Jurkat, Clone E6-1 (cell line): ENCODE measurements at regions not wholly inside any gene's neighbourhood (a gene's known extent, or its start where the extent isn't known, plus 50 kb on each side); places are given as distances from the start of the nearest gene placed in this dataset.

ENCODE experiments used
- DNase-seq: peaks from one replicate; pipeline ENCODE4 v3.0.0-alpha.2; 2011; ENCODE audit warnings: low read depth, low spot score
- H3K4me3 ChIP-seq: 2 replicates; pipeline ENCODE4 v1.5.1; 2011; ENCODE audit warnings: mild to moderate bottlenecking, low read length, control low read depth, moderate library complexity

GRCh38 chr6:4603856-4604369 lies 172.3 kb upstream of the CDYL start:
- DNase-seq: no peak
- no peak overlapping the region for H3K4me3 ChIP-seq

DNA sequence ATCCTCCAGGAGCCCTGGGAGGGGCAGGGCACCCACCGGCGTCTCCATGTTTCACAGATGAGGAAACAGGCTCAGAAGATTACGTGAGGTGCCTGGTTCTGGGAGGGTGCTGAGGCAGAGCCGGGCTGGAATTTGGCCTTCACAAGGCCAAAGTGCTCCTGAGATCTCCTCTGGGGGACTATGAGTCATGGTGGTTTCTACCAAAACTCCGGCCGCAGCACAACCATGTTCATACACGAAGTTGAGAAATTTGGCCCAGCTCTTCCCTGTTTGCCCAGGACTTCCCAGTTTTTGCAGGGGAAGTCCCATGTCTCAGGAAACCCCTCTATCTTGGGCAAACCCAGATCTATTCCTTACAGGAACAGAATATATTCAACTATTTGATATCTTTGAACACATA lies 172.9 kb upstream of the CDYL start:
- no peak for DNase-seq
- H3K4me3 ChIP-seq: no peak overlapping the region

- no peak for DNase-seq
- H3K4me3 ChIP-seq: no peak overlapping the region
Observed at GRCh38 chr6:4599924-4600323, 176.3 kb upstream of the CDYL start.

GRCh38 chr6:4598384-4598995 lies 177.7 kb upstream of the CDYL start:
- no peak overlapping the region for H3K4me3 ChIP-seq
- no peak for DNase-seq

DNA sequence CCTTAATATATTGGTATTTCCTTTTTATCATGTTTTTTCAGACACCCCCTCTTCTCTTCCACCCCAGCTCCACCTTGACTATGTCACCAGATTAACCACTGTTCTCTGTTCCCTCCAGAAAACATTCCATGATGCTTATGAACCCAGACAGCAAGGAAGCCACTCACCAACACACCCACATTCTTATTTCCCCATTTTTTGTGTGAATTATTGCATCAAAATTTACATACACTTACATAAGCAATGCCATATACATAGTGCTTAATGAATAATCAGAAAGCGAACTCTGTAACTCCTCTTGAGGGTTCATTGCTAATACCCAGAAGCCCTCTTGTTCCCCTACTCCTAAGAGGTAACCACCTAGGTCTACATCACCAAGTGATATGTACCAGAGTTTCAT lies 182.3 kb upstream of the CDYL start:
- DNase-seq: no peak
- no peak overlapping the region for H3K4me3 ChIP-seq

GRCh38 chr6:4592026-4592425 lies 184.2 kb upstream of the CDYL start:
- no peak overlapping the region for H3K4me3 ChIP-seq
- no peak for DNase-seq

- H3K4me3 ChIP-seq: no peak overlapping the region
- no peak for DNase-seq
Observed at GRCh38 chr6:4591218-4591617, 185.0 kb upstream of the CDYL start.

GRCh38 chr6:4589295-4589694 lies 186.9 kb upstream of the CDYL start:
- DNase-seq: no peak
- no peak overlapping the region for H3K4me3 ChIP-seq

DNA sequence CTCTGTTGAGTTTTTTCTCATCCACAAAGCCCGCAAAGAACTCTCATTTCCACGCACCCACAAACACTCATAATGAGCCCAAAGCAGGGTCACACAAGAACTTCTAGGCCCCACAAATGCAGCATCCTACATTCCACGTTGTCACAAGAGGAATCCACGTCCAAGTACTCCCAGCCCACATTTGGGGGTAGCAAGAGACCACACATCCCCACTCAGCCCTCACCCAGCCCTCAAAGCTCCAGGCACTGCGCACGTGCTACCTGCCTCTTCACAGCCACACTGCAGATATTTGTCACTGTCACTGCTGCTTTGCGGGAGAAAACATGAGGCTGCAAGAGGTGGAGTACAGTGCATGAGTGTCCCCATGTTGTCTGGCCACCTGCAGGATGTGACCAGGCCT lies 187.6 kb upstream of the CDYL start:
- no peak for DNase-seq
- H3K4me3 ChIP-seq: no peak overlapping the region

DNA sequence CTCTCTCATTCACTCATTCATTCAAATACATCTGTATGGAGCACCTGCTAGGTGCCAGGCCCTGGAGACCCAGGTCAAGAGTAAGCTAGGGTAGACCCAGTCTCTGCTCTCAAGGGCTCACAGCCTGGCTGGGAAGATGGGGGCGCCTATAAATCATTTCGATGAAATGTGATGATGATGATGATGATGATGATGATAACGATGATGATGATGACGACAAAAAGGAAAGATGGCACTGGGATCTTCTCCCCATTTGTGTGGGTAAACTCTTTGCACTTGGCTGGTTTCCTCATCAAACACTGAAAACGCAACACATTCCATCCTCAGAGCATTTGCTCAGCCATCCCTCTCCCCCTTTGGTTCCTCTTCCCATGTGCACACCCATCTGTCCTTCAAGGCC lies 188.0 kb upstream of the CDYL start:
- no peak overlapping the region for H3K4me3 ChIP-seq
- DNase-seq: no peak

DNA sequence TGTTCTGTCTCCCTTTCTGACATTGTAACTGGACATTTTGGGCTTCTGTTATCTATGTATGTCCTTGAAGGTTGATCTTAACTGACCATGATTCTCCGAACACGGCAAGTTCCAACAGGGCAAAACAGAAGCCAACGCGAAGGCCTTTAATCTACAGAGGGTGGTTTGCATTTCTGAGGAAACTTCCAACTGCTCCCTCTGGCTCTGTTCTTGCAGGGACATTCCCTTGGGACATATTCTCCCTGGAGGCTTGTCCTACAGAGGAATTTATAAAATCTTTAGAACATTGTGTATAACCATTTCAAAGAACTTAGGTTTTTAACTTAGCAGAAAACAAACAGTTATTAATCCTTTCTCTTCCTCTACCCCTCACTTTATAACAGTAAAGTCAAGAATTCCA lies 189.0 kb upstream of the CDYL start:
- H3K4me3 ChIP-seq: no peak overlapping the region
- DNase-seq: no peak

DNA sequence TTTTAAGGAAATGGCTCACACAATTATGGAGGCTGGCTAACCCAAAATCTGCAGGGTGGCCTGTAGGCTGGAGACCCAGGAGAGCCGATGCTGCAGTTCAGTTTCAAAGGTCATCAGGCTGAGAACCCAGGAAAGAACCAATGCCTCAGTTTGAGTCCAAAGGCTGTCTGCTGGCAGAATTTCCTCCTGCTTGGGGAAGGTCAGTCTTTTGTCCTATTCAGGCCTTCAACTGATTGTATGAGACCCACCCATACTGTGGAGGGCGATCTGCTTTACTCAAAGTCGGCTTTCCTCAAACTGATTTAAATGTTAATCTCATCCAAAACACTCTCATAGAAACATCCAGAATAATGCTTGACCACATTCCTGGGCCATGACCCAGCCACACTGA lies 189.7 kb upstream of the CDYL start:
- no peak for DNase-seq
- H3K4me3 ChIP-seq: no peak overlapping the region

DNA sequence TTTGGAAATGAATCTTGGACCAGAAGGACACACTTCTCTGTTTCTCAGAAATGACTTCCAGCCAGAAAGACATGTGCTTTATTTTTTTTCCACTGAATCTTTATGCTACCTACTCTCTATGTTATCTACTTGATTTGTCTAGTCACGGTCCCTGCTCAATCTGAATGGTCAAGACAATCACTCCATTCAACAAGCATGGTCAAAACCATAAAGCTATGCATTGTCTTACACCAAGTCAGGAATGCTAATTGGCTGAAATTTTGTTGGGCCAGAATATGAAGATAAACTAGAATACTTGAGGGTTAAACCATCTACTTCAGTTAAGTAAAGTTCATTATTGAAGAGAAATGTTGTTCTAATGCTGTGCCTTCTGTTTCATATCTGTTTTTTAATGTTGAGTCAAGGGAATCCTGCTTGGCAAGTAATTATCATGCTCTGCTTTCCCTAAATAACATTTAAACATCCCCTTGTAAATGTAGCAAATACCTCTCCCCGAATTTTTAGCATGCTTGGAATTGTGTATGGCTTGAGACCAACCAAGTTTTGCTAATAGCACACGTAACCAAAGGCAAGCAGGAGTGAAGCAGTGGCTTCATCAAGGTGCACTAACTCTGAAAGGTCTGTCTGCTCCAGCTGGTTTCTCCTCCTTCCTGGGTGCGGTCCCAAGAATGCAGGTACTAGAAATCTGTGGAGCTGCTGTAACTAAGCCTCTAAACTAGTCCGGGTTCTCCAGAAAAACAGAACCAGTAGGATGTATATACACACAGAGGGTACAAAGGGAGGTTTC lies 190.3 kb upstream of the CDYL start:
- no peak for DNase-seq
- no peak overlapping the region for H3K4me3 ChIP-seq

DNA sequence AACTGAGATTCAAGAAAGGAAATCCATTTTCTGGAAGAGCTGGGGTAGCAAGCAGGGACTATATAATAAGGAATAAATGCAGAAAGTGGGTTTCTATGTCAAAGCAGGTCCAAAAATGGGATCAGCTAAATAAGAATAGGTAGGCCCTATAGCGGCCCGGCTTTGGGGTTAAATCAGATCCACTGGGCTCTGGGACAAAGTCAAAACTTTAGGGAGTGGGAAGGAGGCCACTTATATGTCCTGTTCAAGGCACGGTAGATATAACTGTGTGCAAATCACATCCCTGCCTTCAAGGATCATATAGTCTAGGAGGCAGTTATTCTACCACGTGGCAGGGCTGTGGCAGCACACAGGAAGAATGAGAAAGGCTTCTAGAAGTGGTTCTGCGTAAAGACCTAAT lies 191.4 kb upstream of the CDYL start:
- DNase-seq: no peak
- no peak overlapping the region for H3K4me3 ChIP-seq

DNA sequence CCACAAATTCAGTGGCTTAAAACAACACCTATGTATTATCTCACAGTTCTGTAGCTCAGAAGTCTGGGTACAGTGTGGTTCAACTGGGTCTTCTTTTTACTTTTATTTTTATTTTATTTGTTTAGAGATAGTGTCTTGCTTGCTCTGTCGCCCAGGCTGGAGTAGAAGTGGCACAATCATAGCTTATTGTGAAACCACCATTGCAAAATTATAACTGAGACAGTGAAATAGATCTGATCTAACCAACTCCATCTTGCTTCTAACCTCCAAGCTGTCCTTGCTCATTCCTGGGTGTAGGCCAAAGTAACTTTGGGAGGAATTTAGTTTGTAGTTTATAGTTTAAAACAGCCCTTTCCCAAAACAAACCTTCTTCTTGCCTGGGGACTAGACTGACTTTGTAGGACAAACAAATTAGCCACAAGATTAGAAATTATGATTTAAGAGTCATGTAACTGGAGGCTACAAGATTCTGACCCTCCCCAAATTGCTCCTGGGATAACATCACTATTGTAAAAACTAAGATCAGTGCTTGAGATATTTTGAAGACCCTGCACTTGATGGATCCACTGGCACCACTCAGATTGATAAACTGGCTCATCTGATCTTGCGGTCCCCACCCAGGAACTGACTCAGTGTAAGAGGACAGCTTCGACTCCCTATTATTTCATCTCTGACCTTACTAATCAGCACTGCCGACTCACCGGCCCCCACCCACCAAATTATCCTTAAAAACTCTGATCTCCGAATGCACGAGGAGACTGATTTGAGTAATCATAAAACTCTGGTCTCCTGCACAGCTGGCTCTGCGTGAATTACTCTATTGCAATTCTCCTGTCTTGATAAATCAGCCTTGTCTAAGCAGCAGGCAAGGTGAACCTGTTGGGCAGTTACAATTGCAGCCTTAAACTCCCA lies 193.4 kb upstream of the CDYL start:
- no peak for DNase-seq
- H3K4me3 ChIP-seq: no peak overlapping the region

- no peak overlapping the region for H3K4me3 ChIP-seq
- DNase-seq: no peak
Observed at GRCh38 chr6:4581468-4582385, 194.5 kb upstream of the CDYL start.

DNA sequence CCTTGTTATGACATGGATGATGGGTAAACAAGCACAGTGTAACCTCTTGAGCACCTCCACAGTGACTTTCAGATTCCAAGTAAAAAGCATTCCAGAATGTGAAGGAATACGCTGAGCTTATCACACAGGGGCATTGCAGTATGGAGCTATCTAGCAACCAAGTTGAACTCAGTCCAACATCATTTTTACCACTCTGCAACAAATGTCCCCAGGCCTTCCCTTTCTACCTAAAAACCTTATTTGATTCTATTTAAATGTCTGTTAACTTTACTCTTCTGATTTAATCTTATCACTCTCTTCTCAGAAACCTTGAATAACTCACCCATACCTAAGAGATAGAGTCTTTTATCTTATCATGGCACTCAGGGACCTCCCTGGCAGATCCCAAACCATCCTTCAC lies 195.8 kb upstream of the CDYL start:
- no peak overlapping the region for H3K4me3 ChIP-seq
- no peak for DNase-seq

- no peak for DNase-seq
- H3K4me3 ChIP-seq: no peak overlapping the region
Observed at GRCh38 chr6:4577406-4577805, 198.8 kb upstream of the CDYL start.

- no peak for DNase-seq
- H3K4me3 ChIP-seq: no peak overlapping the region
Observed at GRCh38 chr6:4575714-4576113, 200.5 kb upstream of the CDYL start.
